ENCODE measurements at regions not wholly inside any gene's neighbourhood (a gene's known extent, or its start where the extent isn't known, plus 50 kb on each side); places are given as distances from the start of the nearest gene placed in this dataset.

DNA sequence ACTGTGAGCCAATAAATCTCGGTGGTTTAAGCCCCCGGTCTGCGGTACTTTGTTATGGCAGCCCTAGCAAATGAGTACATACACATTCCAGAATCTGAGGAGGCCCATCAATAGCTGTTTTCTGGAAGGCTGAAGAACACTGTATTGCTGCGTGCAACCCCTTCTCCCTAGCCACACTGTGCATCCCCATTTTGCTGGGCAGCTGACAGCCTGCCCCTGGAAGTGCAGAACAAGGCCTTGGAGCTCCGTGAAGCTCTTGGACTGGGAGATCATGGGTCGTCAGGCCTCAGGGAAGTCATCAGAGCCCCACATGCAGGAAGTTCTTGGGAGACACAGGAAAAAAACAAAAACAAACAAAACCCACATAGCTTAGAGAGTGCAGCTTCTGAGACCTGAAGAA is 90.6 kb upstream of the ST6GAL2 start:
- TF ChIP-seq ELF4 (CRISPR knock-in tag; IDR thresholded peaks at IDR 0.05; ENCODE audit: low read depth) (no peak), PRRX2 (CRISPR knock-in tag; IDR thresholded peaks at IDR 0.05) (no peak), ZNF138 (CRISPR knock-in tag; conservative IDR thresholded peaks at IDR 0.05) (no peak), ZNF263 (CRISPR knock-in tag; IDR thresholded peaks at IDR 0.05; ENCODE audit: low read depth) (no peak), KAT7 (CRISPR knock-in tag; IDR thresholded peaks at IDR 0.05; ENCODE audit: borderline replicate concordance) (no peak), TP53 (CRISPR knock-in tag; IDR thresholded peaks at IDR 0.05) (no peak), FOXJ3 (CRISPR knock-in tag; IDR thresholded peaks at IDR 0.05; ENCODE audit: borderline replicate concordance) (no peak), ZNF232 (CRISPR knock-in tag; IDR thresholded peaks at IDR 0.05) (no peak), JAZF1 (CRISPR knock-in tag; IDR thresholded peaks at IDR 0.05) (no peak), NR1H2 (CRISPR knock-in tag; IDR thresholded peaks at IDR 0.05) (no peak), NFATC4 (CRISPR knock-in tag; IDR thresholded peaks at IDR 0.05) (no peak), MXD4 (CRISPR knock-in tag; IDR thresholded peaks at IDR 0.05; ENCODE audit: borderline replicate concordance) (no peak), ESRRA (CRISPR knock-in tag; IDR thresholded peaks at IDR 0.05; ENCODE audit: borderline replicate concordance) (no peak), MYBL2 (CRISPR knock-in tag; IDR thresholded peaks at IDR 0.05) (no peak)
- TF ChIP-seq, protein P1, sequence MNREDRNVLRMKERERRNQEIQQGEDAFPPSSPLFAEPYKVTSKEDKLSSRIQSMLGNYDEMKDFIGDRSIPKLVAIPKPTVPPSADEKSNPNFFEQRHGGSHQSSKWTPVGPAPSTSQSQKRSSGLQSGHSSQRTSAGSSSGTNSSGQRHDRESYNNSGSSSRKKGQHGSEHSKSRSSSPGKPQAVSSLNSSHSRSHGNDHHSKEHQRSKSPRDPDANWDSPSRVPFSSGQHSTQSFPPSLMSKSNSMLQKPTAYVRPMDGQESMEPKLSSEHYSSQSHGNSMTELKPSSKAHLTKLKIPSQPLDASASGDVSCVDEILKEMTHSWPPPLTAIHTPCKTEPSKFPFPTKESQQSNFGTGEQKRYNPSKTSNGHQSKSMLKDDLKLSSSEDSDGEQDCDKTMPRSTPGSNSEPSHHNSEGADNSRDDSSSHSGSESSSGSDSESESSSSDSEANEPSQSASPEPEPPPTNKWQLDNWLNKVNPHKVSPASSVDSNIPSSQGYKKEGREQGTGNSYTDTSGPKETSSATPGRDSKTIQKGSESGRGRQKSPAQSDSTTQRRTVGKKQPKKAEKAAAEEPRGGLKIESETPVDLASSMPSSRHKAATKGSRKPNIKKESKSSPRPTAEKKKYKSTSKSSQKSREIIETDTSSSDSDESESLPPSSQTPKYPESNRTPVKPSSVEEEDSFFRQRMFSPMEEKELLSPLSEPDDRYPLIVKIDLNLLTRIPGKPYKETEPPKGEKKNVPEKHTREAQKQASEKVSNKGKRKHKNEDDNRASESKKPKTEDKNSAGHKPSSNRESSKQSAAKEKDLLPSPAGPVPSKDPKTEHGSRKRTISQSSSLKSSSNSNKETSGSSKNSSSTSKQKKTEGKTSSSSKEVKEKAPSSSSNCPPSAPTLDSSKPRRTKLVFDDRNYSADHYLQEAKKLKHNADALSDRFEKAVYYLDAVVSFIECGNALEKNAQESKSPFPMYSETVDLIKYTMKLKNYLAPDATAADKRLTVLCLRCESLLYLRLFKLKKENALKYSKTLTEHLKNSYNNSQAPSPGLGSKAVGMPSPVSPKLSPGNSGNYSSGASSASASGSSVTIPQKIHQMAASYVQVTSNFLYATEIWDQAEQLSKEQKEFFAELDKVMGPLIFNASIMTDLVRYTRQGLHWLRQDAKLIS (CRISPR knock-in tag; IDR thresholded peaks at IDR 0.05; ENCODE audit: borderline replicate concordance), result no peak
- TF ChIP-seq, protein P2, sequence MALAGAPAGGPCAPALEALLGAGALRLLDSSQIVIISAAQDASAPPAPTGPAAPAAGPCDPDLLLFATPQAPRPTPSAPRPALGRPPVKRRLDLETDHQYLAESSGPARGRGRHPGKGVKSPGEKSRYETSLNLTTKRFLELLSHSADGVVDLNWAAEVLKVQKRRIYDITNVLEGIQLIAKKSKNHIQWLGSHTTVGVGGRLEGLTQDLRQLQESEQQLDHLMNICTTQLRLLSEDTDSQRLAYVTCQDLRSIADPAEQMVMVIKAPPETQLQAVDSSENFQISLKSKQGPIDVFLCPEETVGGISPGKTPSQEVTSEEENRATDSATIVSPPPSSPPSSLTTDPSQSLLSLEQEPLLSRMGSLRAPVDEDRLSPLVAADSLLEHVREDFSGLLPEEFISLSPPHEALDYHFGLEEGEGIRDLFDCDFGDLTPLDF (CRISPR knock-in tag; IDR thresholded peaks at IDR 0.05), result no peak
- TF ChIP-seq, protein P3, sequence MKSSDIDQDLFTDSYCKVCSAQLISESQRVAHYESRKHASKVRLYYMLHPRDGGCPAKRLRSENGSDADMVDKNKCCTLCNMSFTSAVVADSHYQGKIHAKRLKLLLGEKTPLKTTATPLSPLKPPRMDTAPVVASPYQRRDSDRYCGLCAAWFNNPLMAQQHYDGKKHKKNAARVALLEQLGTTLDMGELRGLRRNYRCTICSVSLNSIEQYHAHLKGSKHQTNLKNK (CRISPR knock-in tag; IDR thresholded peaks at IDR 0.05), result no peak
- TF ChIP-seq, protein P4, sequence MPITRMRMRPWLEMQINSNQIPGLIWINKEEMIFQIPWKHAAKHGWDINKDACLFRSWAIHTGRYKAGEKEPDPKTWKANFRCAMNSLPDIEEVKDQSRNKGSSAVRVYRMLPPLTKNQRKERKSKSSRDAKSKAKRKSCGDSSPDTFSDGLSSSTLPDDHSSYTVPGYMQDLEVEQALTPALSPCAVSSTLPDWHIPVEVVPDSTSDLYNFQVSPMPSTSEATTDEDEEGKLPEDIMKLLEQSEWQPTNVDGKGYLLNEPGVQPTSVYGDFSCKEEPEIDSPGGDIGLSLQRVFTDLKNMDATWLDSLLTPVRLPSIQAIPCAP (CRISPR knock-in tag; IDR thresholded peaks at IDR 0.05), result no peak
- TF ChIP-seq, protein P5, sequence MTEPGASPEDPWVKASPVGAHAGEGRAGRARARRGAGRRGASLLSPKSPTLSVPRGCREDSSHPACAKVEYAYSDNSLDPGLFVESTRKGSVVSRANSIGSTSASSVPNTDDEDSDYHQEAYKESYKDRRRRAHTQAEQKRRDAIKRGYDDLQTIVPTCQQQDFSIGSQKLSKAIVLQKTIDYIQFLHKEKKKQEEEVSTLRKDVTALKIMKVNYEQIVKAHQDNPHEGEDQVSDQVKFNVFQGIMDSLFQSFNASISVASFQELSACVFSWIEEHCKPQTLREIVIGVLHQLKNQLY (CRISPR knock-in tag; IDR thresholded peaks at IDR 0.05), result no peak
- TF ChIP-seq, protein P6, sequence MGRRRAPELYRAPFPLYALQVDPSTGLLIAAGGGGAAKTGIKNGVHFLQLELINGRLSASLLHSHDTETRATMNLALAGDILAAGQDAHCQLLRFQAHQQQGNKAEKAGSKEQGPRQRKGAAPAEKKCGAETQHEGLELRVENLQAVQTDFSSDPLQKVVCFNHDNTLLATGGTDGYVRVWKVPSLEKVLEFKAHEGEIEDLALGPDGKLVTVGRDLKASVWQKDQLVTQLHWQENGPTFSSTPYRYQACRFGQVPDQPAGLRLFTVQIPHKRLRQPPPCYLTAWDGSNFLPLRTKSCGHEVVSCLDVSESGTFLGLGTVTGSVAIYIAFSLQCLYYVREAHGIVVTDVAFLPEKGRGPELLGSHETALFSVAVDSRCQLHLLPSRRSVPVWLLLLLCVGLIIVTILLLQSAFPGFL (CRISPR knock-in tag; IDR thresholded peaks at IDR 0.05; ENCODE audit: borderline replicate concordance), result no peak
- no peak for DNase-seq (ENCODE audit: low spot score)
- Mint-ChIP-seq H3K36me3 (no peaks in the 10 kb centered on the region), H3K4me1 (no peaks in the 10 kb centered on the region), H3K4me3 (no peak overlapping the region), H3K9me3 (no peaks in the 10 kb centered on the region), H3K27ac (no peak overlapping the region), H3K27me3 (ENCODE audit: low read depth) (no peaks in the 10 kb centered on the region; the same call in 1 of the 2 replicates)
- ChIA-PET POLR2A (no interaction called here), CTCF (no interaction called here)
- no peak for ATAC-seq
